HG03442 (cell line): ENCODE measurements at regions not wholly inside any gene's neighbourhood (a gene's known extent, or its start where the extent isn't known, plus 50 kb on each side); places are given as distances from the start of the nearest gene placed in this dataset.
"Not testable (repeated sequence)": the region's sequence is repeated elsewhere in the genome, so short reads cannot be mapped to it uniquely, and the experiment has no call there.

ENCODE experiments used
- ATAC-seq: cut with Tn5 transposase; IDR thresholded peaks from one replicate; pipeline ENCODE4 v1.9.1; 2021; ENCODE audit warnings: mild to moderate bottlenecking, moderate library complexity; ENCODE audit not compliant: unreplicated experiment

- no peak for ATAC-seq
These were observed 183.9 kb downstream of the ETNK1 start for GRCh38 chr12:22808860-22809259.

- ATAC-seq = no peak
These were observed 185.1 kb downstream of the ETNK1 start for GRCh38 chr12:22810036-22810435.

GRCh38 chr12:22812531-22812930 lies 187.6 kb downstream of the ETNK1 start:
- ATAC-seq = no peak

GRCh38 chr12:22821985-22822384 lies 197.0 kb downstream of the ETNK1 start:
- ATAC-seq = no peak

- ATAC-seq = no peak
These were observed 201.1 kb downstream of the ETNK1 start for GRCh38 chr12:22826026-22826425.

GRCh38 chr12:22826446-22826981 lies 201.5 kb downstream of the ETNK1 start:
- ATAC-seq = not testable (repeated sequence)

GRCh38 chr12:22828066-22828465 lies 203.1 kb downstream of the ETNK1 start:
- ATAC-seq = peak; percentile 80

GRCh38 chr12:22835431-22835830 lies 210.5 kb downstream of the ETNK1 start:
- ATAC-seq = no peak

GRCh38 chr12:22850185-22850584 lies 225.2 kb downstream of the ETNK1 start:
- no peak for ATAC-seq

- no peak for ATAC-seq
These were observed 226.6 kb downstream of the ETNK1 start for GRCh38 chr12:22851532-22851931.

- ATAC-seq = no peak
These were observed 230.5 kb downstream of the ETNK1 start for GRCh38 chr12:22855456-22855855.

GRCh38 chr12:22856178-22856577 lies 231.2 kb downstream of the ETNK1 start:
- no peak for ATAC-seq

- peak; percentile 51 for ATAC-seq
These were observed 234.0 kb downstream of the ETNK1 start for GRCh38 chr12:22858849-22859570.

GRCh38 chr12:22860926-22861325 lies 236.0 kb downstream of the ETNK1 start:
- no peak for ATAC-seq

GRCh38 chr12:22865822-22866221 lies 240.9 kb downstream of the ETNK1 start:
- no peak for ATAC-seq

- no peak for ATAC-seq
These were observed 241.4 kb downstream of the ETNK1 start for GRCh38 chr12:22866406-22866805.

- ATAC-seq = no peak
These were observed 249.2 kb downstream of the ETNK1 start for GRCh38 chr12:22874151-22874550.

- ATAC-seq = no peak
These were observed 251.3 kb downstream of the ETNK1 start for GRCh38 chr12:22876262-22876661.

GRCh38 chr12:22879203-22879602 lies 254.2 kb downstream of the ETNK1 start:
- ATAC-seq = no peak

GRCh38 chr12:22880331-22880730 lies 255.4 kb downstream of the ETNK1 start:
- ATAC-seq = no peak

GRCh38 chr12:22880807-22881206 lies 255.8 kb downstream of the ETNK1 start:
- ATAC-seq = no peak

GRCh38 chr12:22881878-22882385 lies 257.0 kb downstream of the ETNK1 start:
- ATAC-seq = no peak

GRCh38 chr12:22882559-22882958 lies 257.6 kb downstream of the ETNK1 start:
- ATAC-seq = no peak
